A549 (cell line): ENCODE measurements at regions not wholly inside any gene's neighbourhood (a gene's known extent, or its start where the extent isn't known, plus 50 kb on each side); places are given as distances from the start of the nearest gene placed in this dataset.

ENCODE experiments used
- ATAC-seq, 2 experiments: fragments of 200-7000 bp in 1 of 2; fragments of >200 bp in 1 of 2; cut with Nextera tagmentation in 1 of 2; cut with Tn5 transposase in 1 of 2; 3 replicates each; pipeline versions ENCODE4 v1.8.0 to v1.9.1; 2018 to 2020; ENCODE audit warnings: mild to moderate bottlenecking in 1 of 2, moderate library complexity in 1 of 2
- CTCF ChIA-PET: fragments of 300-600 bp; sonication (Branson Sonifier 250); formaldehyde crosslinking; extraction: SDS; loops from one replicate; lab custom pipeline; 2021; ENCODE audit warnings: antibody characterized with exemption, inconsistent platforms; lab: Yijun Ruan, JAX
- POLR2A ChIA-PET: fragments of 350-600 bp; formaldehyde crosslinking; extraction: SDS; loops from one replicate; lab custom pipeline; 2021; ENCODE audit warnings: antibody characterized with exemption, inconsistent platforms; lab: Yijun Ruan, JAX
- DNase-seq, 2 experiments: peaks; one replicate each; pipeline versions ENCODE4 v3.0.0 to v3.0.0-alpha.2; 2011 to 2016; ENCODE audit warnings: low read depth in 1 of 2, low spot score in 1 of 2
- FAIRE-seq: peaks from 2 replicates; lab custom pipeline; 2011; peaks lifted over from hg19 to GRCh38; lab: Jason Lieb, UNC
- H3K27ac ChIP-seq, 2 experiments: fragments of >200 bp; sonication (Bioruptor Twin); formaldehyde crosslinking; 3 replicates each; pipeline ENCODE4 v1.5.1; 2016 to 2017
- H3K4me1 ChIP-seq: fragments of >200 bp; sonication (Bioruptor Twin); formaldehyde crosslinking; 3 replicates; pipeline ENCODE4 v1.6.1; 2016
- H3K4me2 ChIP-seq: fragments of >200 bp; sonication (Bioruptor Twin); formaldehyde crosslinking; 3 replicates; pipeline ENCODE4 v1.6.1; 2016
- H3K4me3 ChIP-seq: fragments of >200 bp; sonication (Bioruptor Twin); formaldehyde crosslinking; 3 replicates; pipeline ENCODE4 v1.5.1; 2016
- H3K9me3 ChIP-seq: fragments of >200 bp; sonication (Bioruptor Twin); formaldehyde crosslinking; 3 replicates; pipeline ENCODE4 v1.6.1; 2016
- CEBPB ChIP-seq, 2 experiments: fragments of >200 bp in 1 of 2; sonication (Bioruptor Twin) in 1 of 2; formaldehyde crosslinking in 1 of 2; IDR thresholded peaks; 2 replicates each; pipeline ENCODE4 v1.6.1; 2012 to 2016
- CHD2 ChIP-seq: fragments of 150-350 bp; IDR thresholded peaks from 2 replicates; pipeline ENCODE4 v1.6.1; 2014; ENCODE audit warnings: low read length; ENCODE audit not compliant: partially characterized antibody
- FOSL2 ChIP-seq, 2 experiments: fragments of 450-650 bp in 1 of 2; fragments of >200 bp in 1 of 2; sonication (Bioruptor Twin) in 1 of 2; formaldehyde crosslinking; IDR thresholded peaks; 2 replicates each; pipeline versions ENCODE4 v1.5.0 to v1.6.1; 2016 to 2020; ENCODE audit warnings: mild to moderate bottlenecking in 1 of 2, moderate library complexity in 1 of 2
- FOXS1 ChIP-seq: fragments of 250-450 bp; sonication (Bioruptor Pico); IDR thresholded peaks from 2 replicates; pipeline ENCODE4 v1.5.0; 2020; ENCODE audit warnings: mild to moderate bottlenecking, moderate library complexity
- GATA3 ChIP-seq: IDR thresholded peaks from 2 replicates; pipeline ENCODE4 v1.6.1; 2012; ENCODE audit warnings: borderline replicate concordance
- HEYL ChIP-seq: fragments of 250-450 bp; sonication (Bioruptor Pico); IDR thresholded peaks from 2 replicates; pipeline ENCODE4 v1.8.0; 2021; ENCODE audit warnings: mild to moderate bottlenecking, moderate library complexity
- HOXB5 ChIP-seq: fragments of 250-450 bp; sonication (Bioruptor Pico); IDR thresholded peaks from 2 replicates; pipeline ENCODE4 v1.5.0; 2020; ENCODE audit warnings: mild to moderate bottlenecking, moderate library complexity
- KDM1A ChIP-seq: fragments of 200-600 bp; sonication (generic); IDR thresholded peaks from 2 replicates; pipeline ENCODE4 v1.6.1; 2016; ENCODE audit warnings: low read depth, mild to moderate bottlenecking
- MYC ChIP-seq: IDR thresholded peaks from 2 replicates; pipeline ENCODE4 v1.6.1; 2012; ENCODE audit warnings: mild to moderate bottlenecking, inconsistent platforms, low read length, improper control_type of control experiment, borderline replicate concordance
- NFE2L2 ChIP-seq: fragments of 150-350 bp; conservative IDR thresholded peaks from 2 replicates; pipeline ENCODE4 v1.6.1; 2014; ENCODE audit warnings: low read length
- NPAS2 ChIP-seq: fragments of 250-450 bp; sonication (Bioruptor Pico); IDR thresholded peaks from 2 replicates; pipeline ENCODE4 v1.8.0; 2022; ENCODE audit warnings: mild to moderate bottlenecking, moderate library complexity, borderline replicate concordance
- RAD21 ChIP-seq, 2 experiments: fragments of >200 bp in 1 of 2; sonication (Bioruptor Twin) in 1 of 2; formaldehyde crosslinking in 1 of 2; IDR thresholded peaks in 1 of 2; conservative IDR thresholded peaks in 1 of 2; 2 replicates in 1 of 2; 3 replicates in 1 of 2; pipeline ENCODE4 v1.6.1; 2012 to 2018; ENCODE audit warnings: inconsistent platforms in 1 of 2
- RNF2 ChIP-seq: fragments of 200-600 bp; sonication (generic); IDR thresholded peaks from 2 replicates; pipeline ENCODE4 v1.6.1; 2016; ENCODE audit warnings: low read depth, mild to moderate bottlenecking, antibody characterized with exemption, moderate library complexity, borderline replicate concordance
- SREBF2 ChIP-seq: fragments of 450-650 bp; IDR thresholded peaks from 2 replicates; pipeline ENCODE4 v1.6.1; 2014; ENCODE audit warnings: mild to moderate bottlenecking, moderate library complexity
- ZC3H11A ChIP-seq: fragments of 450-650 bp; IDR thresholded peaks from 2 replicates; pipeline ENCODE4 v1.6.1; 2014; ENCODE audit warnings: antibody characterized with exemption, mild to moderate bottlenecking
- ZFP36 ChIP-seq: fragments of 450-650 bp; IDR thresholded peaks from 2 replicates; pipeline ENCODE4 v1.6.1; 2014; ENCODE audit warnings: borderline replicate concordance; ENCODE audit not compliant: partially characterized antibody
- WGBS: methylation state at CpG from one replicate; pipeline ENCODE4 v1.1.6; 2017; ENCODE audit errors: missing lambda C conversion rate; 5-methylcytosine and 5-hydroxymethylcytosine counted together
- TF ChIP-seq, protein P1 (sequence below): fragments of 250-450 bp; sonication (Bioruptor Pico); IDR thresholded peaks from 2 replicates; pipeline ENCODE4 v1.5.0; 2021; ENCODE audit warnings: mild to moderate bottlenecking, moderate library complexity, borderline replicate concordance
- TF ChIP-seq, protein P2 (sequence below): IDR thresholded peaks from 2 replicates; pipeline ENCODE4 v1.6.1; 2012
- TF ChIP-seq, protein P3 (sequence below): fragments of >200 bp; sonication (Bioruptor Twin); formaldehyde crosslinking; IDR thresholded peaks from 3 replicates; pipeline ENCODE4 v1.6.1; 2016
- TF ChIP-seq, protein P4 (sequence below): fragments of 150-350 bp; IDR thresholded peaks from 2 replicates; pipeline ENCODE4 v1.6.1; 2014; ENCODE audit warnings: low read depth, mild to moderate bottlenecking, low read length
- TF ChIP-seq, protein P5 (sequence below): IDR thresholded peaks from 2 replicates; pipeline ENCODE4 v1.6.1; 2012
- TF ChIP-seq, protein P6 (sequence below): fragments of 200-600 bp; sonication (generic); IDR thresholded peaks from 2 replicates; pipeline ENCODE4 v1.6.1; 2016; ENCODE audit warnings: antibody characterized with exemption, mild to moderate bottlenecking, moderate library complexity

DNA sequence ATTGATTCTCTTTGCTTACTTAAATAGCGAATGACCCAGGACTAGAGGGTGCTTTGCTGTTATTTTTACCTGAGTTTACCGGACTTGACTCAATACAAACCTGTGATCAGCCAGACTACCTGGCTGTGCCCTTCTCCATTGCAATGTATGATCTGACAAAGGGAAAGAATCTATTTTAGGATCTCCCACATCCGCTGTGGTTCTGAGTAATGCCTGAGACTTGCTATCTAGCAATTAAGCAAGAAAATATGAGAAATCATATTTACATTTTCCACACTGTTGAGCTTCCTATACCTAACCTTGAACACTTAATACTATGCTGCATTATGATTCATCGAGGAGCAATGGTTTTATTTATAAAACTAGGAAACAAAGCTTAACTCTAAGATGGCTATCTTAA lies 215.2 kb downstream of the RAD51AP2 start:
- DNase-seq (no peak), ATAC-seq (peak in 1 of 2 experiments; percentile 52; a peak in 3 of 6 replicates), FAIRE-seq (no peak)
- H3K9me3 ChIP-seq: no peaks in the 10 kb centered on the region
- POLR2A ChIA-PET: no interaction called here
- CTCF ChIA-PET: no interaction called here
- TF ChIP-seq NPAS2 (CRISPR knock-in tag): no peak
- no peak for TF ChIP-seq FOSL2 (IDR thresholded peaks at IDR 0.05)
- peak; percentile 45; the same call in 1 of the 2 replicates for TF ChIP-seq FOSL2 (CRISPR knock-in tag; IDR thresholded peaks at IDR 0.05)
- TF ChIP-seq MYC: no peak
- TF ChIP-seq, protein P1, sequence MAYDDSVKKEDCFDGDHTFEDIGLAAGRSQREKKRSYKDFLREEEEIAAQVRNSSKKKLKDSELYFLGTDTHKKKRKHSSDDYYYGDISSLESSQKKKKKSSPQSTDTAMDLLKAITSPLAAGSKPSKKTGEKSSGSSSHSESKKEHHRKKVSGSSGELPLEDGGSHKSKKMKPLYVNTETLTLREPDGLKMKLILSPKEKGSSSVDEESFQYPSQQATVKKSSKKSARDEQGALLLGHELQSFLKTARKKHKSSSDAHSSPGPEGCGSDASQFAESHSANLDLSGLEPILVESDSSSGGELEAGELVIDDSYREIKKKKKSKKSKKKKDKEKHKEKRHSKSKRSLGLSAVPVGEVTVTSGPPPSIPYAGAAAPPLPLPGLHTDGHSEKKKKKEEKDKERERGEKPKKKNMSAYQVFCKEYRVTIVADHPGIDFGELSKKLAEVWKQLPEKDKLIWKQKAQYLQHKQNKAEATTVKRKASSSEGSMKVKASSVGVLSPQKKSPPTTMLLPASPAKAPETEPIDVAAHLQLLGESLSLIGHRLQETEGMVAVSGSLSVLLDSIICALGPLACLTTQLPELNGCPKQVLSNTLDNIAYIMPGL (CRISPR knock-in tag): no peak
- TF ChIP-seq NFE2L2: no peak
- 0 out of 2 replicates have a peak, but pooled peaks have one; percentile 37 for TF ChIP-seq FOXS1 (CRISPR knock-in tag)
- TF ChIP-seq, protein P2, sequence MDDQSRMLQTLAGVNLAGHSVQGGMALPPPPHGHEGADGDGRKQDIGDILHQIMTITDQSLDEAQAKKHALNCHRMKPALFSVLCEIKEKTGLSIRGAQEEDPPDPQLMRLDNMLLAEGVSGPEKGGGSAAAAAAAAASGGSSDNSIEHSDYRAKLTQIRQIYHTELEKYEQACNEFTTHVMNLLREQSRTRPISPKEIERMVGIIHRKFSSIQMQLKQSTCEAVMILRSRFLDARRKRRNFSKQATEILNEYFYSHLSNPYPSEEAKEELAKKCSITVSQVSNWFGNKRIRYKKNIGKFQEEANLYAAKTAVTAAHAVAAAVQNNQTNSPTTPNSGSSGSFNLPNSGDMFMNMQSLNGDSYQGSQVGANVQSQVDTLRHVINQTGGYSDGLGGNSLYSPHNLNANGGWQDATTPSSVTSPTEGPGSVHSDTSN: no peak
- no peaks in the 10 kb centered on the region for H3K4me1 ChIP-seq
- no peak overlapping the region for H3K27ac ChIP-seq
- H3K4me3 ChIP-seq: no peak overlapping the region
- no peak overlapping the region for H3K4me2 ChIP-seq
- WGBS: 34% methylated on average over 4 of the region's 4 CpGs

DNA sequence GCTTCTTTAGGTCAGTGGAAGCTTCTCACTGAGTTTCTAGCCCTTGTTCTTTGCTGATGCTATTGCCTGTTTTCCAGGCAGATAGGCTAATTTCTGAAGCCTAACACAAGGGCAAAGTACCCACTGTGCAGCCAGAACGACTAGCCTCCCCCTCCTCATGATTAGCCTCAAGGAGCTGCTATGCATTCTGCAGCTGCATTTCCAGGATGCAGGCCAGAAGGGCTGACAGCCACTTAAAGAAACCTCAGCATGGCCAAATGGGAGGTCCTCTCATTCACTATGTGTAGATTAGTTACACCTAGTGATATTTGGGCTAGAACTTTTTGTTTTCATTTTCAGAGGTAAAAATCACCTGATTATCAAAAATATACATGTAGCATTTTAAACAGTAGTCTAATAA lies 216.0 kb downstream of the RAD51AP2 start:
- H3K4me2 ChIP-seq: no peak overlapping the region
- H3K4me1 ChIP-seq: no peaks in the 10 kb centered on the region
- CTCF ChIA-PET: interaction anchor here (8.0 kb wide), 1 partner anchor 9 kb away, joined by 34 read pairs; no protein-coding TSS in a partner anchor
- WGBS: 0% methylated on average over 1 of the region's 1 CpG
- ATAC-seq (no peak), DNase-seq (no peak), FAIRE-seq (no peak)
- no peaks in the 10 kb centered on the region for H3K9me3 ChIP-seq
- no peak overlapping the region for H3K4me3 ChIP-seq
- H3K27ac ChIP-seq: no peak overlapping the region
- TF ChIP-seq SREBF2: no peak
- POLR2A ChIA-PET: interaction anchor here (0.6 kb wide), 1 partner anchor 1898 kb away, joined by 3 read pairs; no protein-coding TSS in a partner anchor

DNA sequence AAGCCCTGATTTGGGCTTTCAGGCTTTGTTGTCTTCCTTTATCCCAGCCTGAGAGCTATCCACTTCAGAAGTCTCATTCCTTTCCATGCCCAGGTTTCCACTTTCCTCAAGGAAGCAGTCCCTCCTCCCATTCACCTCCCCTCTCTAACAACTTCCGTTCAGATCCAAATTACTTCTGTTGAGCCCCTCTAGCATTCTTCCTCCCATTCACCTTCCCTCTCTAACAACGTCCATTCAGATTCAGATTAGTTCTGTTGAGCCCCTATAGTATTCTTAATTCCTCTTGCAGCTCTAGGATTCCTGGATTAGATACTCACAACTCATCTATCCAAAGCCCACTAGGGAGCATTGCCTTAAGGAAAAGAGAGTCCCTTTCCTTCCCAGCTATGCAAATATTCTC lies 216.8 kb downstream of the RAD51AP2 start:
- no peak overlapping the region for H3K27ac ChIP-seq
- no peaks in the 10 kb centered on the region for H3K4me1 ChIP-seq
- no peaks in the 10 kb centered on the region for H3K9me3 ChIP-seq
- no peak for ATAC-seq
- no peak for DNase-seq
- TF ChIP-seq GATA3: no peak
- TF ChIP-seq ZFP36: no peak
- TF ChIP-seq RNF2: no peak
- no peak for TF ChIP-seq CEBPB (IDR thresholded peaks at IDR 0.05)
- TF ChIP-seq SREBF2: no peak
- TF ChIP-seq HOXB5 (CRISPR knock-in tag): no peak
- TF ChIP-seq, protein P3, sequence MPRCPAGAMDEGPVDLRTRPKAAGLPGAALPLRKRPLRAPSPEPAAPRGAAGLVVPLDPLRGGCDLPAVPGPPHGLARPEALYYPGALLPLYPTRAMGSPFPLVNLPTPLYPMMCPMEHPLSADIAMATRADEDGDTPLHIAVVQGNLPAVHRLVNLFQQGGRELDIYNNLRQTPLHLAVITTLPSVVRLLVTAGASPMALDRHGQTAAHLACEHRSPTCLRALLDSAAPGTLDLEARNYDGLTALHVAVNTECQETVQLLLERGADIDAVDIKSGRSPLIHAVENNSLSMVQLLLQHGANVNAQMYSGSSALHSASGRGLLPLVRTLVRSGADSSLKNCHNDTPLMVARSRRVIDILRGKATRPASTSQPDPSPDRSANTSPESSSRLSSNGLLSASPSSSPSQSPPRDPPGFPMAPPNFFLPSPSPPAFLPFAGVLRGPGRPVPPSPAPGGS: no peak
- TF ChIP-seq HEYL (CRISPR knock-in tag): no peak
- TF ChIP-seq, protein P4, sequence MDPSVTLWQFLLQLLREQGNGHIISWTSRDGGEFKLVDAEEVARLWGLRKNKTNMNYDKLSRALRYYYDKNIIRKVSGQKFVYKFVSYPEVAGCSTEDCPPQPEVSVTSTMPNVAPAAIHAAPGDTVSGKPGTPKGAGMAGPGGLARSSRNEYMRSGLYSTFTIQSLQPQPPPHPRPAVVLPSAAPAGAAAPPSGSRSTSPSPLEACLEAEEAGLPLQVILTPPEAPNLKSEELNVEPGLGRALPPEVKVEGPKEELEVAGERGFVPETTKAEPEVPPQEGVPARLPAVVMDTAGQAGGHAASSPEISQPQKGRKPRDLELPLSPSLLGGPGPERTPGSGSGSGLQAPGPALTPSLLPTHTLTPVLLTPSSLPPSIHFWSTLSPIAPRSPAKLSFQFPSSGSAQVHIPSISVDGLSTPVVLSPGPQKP: no peak
- no peak for TF ChIP-seq CHD2
- TF ChIP-seq MYC: no peak
- TF ChIP-seq KDM1A: no peak
- TF ChIP-seq, protein P5, sequence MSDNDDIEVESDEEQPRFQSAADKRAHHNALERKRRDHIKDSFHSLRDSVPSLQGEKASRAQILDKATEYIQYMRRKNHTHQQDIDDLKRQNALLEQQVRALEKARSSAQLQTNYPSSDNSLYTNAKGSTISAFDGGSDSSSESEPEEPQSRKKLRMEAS: no peak
- TF ChIP-seq ZC3H11A: no peak
- TF ChIP-seq, protein P6, sequence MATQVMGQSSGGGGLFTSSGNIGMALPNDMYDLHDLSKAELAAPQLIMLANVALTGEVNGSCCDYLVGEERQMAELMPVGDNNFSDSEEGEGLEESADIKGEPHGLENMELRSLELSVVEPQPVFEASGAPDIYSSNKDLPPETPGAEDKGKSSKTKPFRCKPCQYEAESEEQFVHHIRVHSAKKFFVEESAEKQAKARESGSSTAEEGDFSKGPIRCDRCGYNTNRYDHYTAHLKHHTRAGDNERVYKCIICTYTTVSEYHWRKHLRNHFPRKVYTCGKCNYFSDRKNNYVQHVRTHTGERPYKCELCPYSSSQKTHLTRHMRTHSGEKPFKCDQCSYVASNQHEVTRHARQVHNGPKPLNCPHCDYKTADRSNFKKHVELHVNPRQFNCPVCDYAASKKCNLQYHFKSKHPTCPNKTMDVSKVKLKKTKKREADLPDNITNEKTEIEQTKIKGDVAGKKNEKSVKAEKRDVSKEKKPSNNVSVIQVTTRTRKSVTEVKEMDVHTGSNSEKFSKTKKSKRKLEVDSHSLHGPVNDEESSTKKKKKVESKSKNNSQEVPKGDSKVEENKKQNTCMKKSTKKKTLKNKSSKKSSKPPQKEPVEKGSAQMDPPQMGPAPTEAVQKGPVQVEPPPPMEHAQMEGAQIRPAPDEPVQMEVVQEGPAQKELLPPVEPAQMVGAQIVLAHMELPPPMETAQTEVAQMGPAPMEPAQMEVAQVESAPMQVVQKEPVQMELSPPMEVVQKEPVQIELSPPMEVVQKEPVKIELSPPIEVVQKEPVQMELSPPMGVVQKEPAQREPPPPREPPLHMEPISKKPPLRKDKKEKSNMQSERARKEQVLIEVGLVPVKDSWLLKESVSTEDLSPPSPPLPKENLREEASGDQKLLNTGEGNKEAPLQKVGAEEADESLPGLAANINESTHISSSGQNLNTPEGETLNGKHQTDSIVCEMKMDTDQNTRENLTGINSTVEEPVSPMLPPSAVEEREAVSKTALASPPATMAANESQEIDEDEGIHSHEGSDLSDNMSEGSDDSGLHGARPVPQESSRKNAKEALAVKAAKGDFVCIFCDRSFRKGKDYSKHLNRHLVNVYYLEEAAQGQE: no peak
- TF ChIP-seq RAD21 (conservative IDR thresholded peaks at IDR 0.05 in 1 of 2, IDR thresholded peaks at IDR 0.05 in 1 of 2): no peak
- ChIA-PET CTCF (interaction anchor here (0.6 to 8.0 kb wide), 3 partner anchors 9 to 529 kb away, joined by 3 to 34 read pairs (median 4); no protein-coding TSS in a partner anchor), POLR2A (interaction anchor here (0.6 kb wide), 1 partner anchor 1899 kb away, joined by 3 read pairs; no protein-coding TSS in a partner anchor)
- H3K4me2 ChIP-seq: no peak overlapping the region
- no peak overlapping the region for H3K4me3 ChIP-seq
- 34% methylated on average over 2 of the region's 2 CpGs for WGBS
- FAIRE-seq: no peak
